ENCODE measurements at regions not wholly inside any gene's neighbourhood (a gene's known extent, or its start where the extent isn't known, plus 50 kb on each side); places are given as distances from the start of the nearest gene placed in this dataset.

DNA sequence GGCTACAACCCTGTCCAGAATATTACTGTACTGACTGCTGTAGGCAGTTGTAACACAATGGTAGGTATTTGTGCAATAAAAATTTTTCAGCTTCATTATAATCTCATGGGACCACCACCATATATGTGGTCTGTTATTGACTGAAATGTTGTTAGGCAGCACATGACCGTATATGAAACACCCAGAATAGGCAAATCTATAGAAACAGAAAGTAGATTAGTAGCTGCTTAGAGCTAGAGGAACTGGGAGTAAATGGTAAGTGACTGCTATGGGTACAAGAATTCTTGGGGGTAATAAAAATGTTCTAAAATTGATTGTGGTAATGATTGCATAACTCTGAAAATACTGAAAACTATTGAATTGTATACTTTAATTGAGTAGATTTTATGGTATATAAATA lies 185.7 kb downstream of the ESM1 start:
- intact Hi-C loops (cut with DNase I) = no loop called here
- Histone ChIP-seq H3K4me3 (no peak overlapping the region), H3K27ac (no peak overlapping the region), H3K4me1 (no peaks in the 10 kb centered on the region), H3K9me3 (no peaks in the 10 kb centered on the region), H3K36me3 (no peaks in the 10 kb centered on the region), H3K27me3 (no peaks in the 10 kb centered on the region)
- no peak for DNase-seq
- 62 to 68% methylated on average over 1 of the region's 1 CpG for WGBS, 2 donors
- TF ChIP-seq POLR2A (IDR thresholded peaks at IDR 0.05) (no peak), POLR2AphosphoS5 (IDR thresholded peaks at IDR 0.05) (no peak)
- TF ChIP-seq, protein P1, sequence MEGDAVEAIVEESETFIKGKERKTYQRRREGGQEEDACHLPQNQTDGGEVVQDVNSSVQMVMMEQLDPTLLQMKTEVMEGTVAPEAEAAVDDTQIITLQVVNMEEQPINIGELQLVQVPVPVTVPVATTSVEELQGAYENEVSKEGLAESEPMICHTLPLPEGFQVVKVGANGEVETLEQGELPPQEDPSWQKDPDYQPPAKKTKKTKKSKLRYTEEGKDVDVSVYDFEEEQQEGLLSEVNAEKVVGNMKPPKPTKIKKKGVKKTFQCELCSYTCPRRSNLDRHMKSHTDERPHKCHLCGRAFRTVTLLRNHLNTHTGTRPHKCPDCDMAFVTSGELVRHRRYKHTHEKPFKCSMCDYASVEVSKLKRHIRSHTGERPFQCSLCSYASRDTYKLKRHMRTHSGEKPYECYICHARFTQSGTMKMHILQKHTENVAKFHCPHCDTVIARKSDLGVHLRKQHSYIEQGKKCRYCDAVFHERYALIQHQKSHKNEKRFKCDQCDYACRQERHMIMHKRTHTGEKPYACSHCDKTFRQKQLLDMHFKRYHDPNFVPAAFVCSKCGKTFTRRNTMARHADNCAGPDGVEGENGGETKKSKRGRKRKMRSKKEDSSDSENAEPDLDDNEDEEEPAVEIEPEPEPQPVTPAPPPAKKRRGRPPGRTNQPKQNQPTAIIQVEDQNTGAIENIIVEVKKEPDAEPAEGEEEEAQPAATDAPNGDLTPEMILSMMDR (IDR thresholded peaks at IDR 0.05) = no peak

DNA sequence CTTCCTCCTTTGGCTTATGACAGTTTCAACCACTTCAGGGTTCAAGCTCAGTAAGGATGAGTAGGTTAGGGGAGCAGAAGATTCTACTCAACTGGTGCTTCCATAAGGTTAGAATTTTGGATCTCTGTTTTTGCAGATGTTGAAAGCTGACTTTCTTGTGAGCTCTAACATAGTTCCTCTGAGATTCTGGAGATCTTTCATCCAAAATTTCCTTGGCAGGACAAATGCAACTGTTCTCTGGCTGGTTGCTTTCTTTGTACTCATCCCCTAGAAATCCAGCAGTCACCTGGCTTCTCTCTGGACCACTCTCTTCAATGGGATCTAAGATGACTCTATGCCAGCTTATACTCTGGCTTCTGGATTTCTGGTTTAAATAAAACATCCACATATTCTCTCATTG lies 189.6 kb downstream of the ESM1 start:
- intact Hi-C loops (cut with DNase I) = no loop called here
- Histone ChIP-seq H3K27ac (no peak overlapping the region), H3K4me3 (no peak overlapping the region), H3K9me3 (no peaks in the 10 kb centered on the region), H3K27me3 (no peaks in the 10 kb centered on the region), H3K36me3 (no peaks in the 10 kb centered on the region), H3K4me1 (peaks cover 0 to 15% (median 10%) of the 10 kb centered on the region in 4 donors)
- no peak for DNase-seq
- TF ChIP-seq POLR2A (IDR thresholded peaks at IDR 0.05) (no peak), EP300 (IDR thresholded peaks at IDR 0.05) (no peak), POLR2AphosphoS5 (IDR thresholded peaks at IDR 0.05) (no peak)
- TF ChIP-seq, protein P1 (IDR thresholded peaks at IDR 0.05) = no peak

DNA sequence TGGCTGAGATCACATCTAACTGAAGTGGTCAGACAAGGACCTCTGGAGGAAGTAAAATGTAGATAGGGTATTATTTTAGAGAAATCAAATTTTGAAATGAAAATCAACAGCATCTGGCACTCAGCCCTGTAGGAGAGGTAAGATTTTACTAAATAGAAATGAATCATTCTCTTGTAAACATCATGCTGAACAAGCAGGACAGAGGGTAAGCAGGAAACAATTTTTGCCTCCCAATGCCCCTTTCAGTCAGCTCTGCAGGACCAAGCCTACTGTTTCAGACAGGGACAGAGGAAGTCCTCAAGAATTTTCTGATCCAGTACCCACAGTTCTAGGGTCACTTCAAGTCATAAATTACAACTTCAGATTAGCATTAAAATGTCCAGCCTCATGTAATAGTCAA lies 190.1 kb downstream of the ESM1 start:
- Histone ChIP-seq H3K27ac (no peak overlapping the region), H3K9me3 (no peaks in the 10 kb centered on the region), H3K27me3 (no peaks in the 10 kb centered on the region), H3K36me3 (no peaks in the 10 kb centered on the region), H3K4me3 (no peak overlapping the region), H3K4me1 (peaks cover 0 to 15% (median 10%) of the 10 kb centered on the region in 4 donors)
- intact Hi-C loops (cut with DNase I) = no loop called here
- DNase-seq = no peak
- TF ChIP-seq POLR2AphosphoS5 (IDR thresholded peaks at IDR 0.05) = no peak

DNA sequence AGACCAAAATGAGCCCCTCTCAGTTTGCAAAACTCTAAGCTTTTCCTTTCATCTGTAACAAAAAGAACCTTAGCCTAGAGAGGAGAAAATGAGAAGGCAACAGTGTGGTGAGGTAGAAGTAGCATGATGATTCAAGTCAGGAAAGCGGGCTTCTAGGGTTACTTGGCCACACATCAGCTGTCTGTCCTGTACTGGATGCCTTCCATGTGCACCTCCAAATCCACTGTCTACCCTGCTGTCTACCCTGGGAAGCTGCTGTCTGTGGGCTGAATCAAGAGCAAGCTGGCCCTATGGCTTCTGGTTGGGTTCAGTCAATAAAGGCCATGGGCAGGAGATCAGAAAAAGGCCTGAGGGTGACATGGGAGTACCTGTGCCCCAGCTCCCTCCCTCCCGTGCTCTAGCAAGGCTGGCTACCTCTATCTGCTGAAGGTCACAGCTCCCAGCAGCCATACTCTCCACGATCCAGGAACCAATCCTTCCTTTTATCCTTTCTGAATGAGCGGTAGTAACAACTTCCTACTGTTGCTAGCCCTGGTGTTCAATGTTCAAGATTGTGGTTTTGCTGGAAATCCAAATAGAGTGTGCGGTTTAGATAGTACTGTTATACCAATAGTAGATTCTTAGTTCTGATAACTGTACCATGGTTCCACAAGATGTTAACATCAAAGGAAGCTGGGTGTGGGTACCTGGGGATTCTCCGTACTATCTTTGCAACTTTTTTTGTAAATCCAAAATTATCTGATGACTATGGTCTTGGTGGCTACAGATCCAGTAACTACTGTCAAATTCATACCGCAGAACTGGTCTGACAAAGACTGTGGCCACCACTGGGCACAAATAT lies 191.0 kb downstream of the ESM1 start:
- intact Hi-C loops (cut with DNase I) = no loop called here
- no peak for TF ChIP-seq POLR2A (IDR thresholded peaks at IDR 0.05)
- TF ChIP-seq EP300 (IDR thresholded peaks at IDR 0.05) = no peak
- TF ChIP-seq, protein P1 (IDR thresholded peaks at IDR 0.05) = no peak
- no peak for TF ChIP-seq POLR2AphosphoS5 (IDR thresholded peaks at IDR 0.05)
- Histone ChIP-seq H3K4me3 (no peak overlapping the region), H3K36me3 (no peaks in the 10 kb centered on the region), H3K27me3 (no peaks in the 10 kb centered on the region), H3K27ac (no peak overlapping the region), H3K4me1 (peaks cover 0 to 15% (median 10%) of the 10 kb centered on the region in 4 donors), H3K9me3 (no peaks in the 10 kb centered on the region)
- 81 to 85% methylated on average over 7 of the region's 7 CpGs for WGBS, 2 donors
- no peak for DNase-seq

DNA sequence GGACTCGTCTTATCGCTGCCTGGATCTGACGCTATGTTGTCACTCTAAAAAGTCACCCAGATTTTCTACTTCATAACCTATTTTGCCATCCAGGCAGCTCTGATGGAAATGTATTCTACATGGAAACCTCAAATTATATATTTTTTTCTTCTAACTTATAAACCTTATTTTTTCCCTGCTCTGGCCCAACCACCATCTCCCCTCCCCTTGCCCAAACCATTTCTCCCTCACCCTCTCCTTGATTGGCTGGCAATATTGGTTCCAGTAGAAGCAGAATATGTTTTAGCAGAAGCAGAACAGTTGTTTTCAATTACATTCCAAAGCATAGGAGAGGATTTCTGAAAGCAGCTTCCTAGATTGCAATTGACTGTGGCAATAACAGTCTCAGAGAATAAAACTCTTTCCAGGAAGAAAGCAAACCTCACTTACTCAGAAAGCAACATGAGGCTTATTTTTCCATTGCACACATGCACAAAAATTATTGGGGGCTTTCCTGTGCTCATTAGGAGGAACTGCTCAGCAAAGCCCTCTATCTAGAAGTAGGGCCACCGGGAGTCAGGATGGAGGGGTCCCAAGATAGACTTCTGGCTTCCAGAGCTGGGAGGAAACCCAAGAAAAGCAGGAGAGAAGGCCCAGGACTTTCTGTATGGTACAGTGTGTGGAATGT lies 191.8 kb downstream of the ESM1 start:
- H3K9me3 ChIP-seq = no peaks in the 10 kb centered on the region
- no peak for DNase-seq
- intact Hi-C loops (cut with DNase I) = no loop called here
- no peaks in the 10 kb centered on the region for H3K27me3 ChIP-seq
- no peak for TF ChIP-seq POLR2AphosphoS5 (IDR thresholded peaks at IDR 0.05)
- TF ChIP-seq POLR2A (IDR thresholded peaks at IDR 0.05) = no peak
- no peaks in the 10 kb centered on the region for H3K36me3 ChIP-seq
- 88 to 91% methylated on average over 4 of the region's 4 CpGs for WGBS, 2 donors
- peaks cover 0 to 15% (median 10%) of the 10 kb centered on the region in 4 donors for H3K4me1 ChIP-seq
- H3K27ac ChIP-seq = peak overlapping the region in 2 of 4 donors; percentile 5 to 21
- H3K4me3 ChIP-seq = no peak overlapping the region
